ENCODE measurements at regions not wholly inside any gene's neighbourhood (a gene's known extent, or its start where the extent isn't known, plus 50 kb on each side); places are given as distances from the start of the nearest gene placed in this dataset.

DNA sequence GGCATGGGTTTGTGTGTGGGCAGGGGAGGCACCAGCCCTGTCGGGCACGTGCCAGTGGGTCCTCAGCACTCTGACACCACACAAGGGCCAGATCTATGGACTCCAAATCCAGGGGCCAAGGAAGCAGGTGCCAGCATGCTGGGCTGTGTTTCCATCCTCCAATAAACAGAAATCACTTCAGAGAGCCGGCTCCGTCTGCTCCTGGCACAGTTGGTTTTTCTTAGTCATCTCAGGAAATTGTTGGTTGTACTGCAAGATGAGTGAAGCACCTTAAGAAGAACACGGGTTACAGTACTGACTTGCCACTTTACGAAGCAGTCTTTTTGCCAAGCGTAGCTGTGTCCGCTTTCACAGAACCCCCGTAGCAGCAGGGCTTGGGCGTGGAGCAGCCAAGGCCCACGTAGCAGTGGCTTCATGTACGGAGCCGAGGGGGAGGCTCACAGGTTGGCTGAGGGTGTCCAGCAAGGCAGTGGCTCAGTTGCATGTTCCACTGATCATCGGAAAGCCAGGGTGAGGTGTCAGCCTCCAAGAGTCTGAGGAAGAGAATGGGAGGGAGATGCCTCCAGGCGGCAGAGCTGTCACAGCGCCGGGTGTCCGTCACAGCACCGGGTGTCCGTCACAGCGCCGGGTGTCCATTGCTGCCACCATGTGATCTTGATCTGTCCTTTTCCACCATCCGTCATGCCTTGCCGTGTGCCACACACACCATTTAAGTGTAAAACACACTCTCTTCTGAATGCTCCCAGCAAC is 314.9 kb downstream of the CTTN start:
- DNase-seq (ENCODE audit: low spot score), result no peak
- ATAC-seq, result no peak

GRCh38 chr11:70713988-70714665 is 315.8 kb downstream of the CTTN start:
- ATAC-seq, result no peak

DNA sequence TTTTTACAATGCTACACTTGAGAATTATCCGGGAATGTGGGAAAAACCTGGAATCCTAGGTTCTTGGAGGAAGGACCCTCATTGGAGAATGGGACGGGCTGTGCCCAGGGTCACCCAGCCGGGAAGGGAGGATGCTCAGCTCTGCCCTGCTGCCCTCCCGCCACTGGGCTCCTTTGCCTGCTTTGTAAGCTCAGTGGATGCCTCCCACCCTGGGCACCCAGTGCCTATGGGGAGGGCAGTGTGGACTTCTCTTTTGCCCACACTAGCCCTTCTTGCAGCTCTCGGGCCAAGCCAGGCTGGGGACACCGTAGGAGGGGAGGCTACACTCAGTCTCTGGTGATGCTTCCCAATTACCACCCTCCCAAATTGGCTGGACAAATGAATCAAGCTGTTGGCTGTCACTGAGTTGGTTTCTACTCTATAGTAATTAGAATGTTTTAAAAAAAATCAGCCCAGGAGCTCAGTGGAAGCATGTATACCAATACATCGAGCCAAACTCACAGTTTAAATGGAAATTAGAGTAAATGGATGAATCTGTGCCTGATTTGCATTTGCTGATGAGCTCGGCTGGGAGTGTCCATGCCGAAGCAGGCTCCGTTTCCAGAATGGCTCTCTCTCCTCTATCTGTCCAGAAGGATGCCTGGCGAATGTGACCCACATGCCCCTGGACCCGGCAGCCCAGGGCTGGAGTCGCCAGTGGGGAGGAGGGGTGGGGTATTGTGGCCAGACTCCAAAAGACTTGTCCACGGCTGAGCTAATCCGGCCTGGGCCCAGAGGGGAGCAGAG is 317.0 kb downstream of the CTTN start:
- DNase-seq (ENCODE audit: low spot score) (no peak), ATAC-seq (no peak)

More at GRCh38 chr11:70713988-70714665, 315.8 kb downstream of the CTTN start:
- no peak for DNase-seq (ENCODE audit: low spot score)

- ATAC-seq (no peak), DNase-seq (ENCODE audit: low spot score) (no peak)
Observed at GRCh38 chr11:70716216-70716615, 317.9 kb downstream of the CTTN start.

GRCh38 chr11:70716986-70717775 is 318.9 kb downstream of the CTTN start:
- DNase-seq (ENCODE audit: low spot score) (no peak), ATAC-seq (no peak)

DNA sequence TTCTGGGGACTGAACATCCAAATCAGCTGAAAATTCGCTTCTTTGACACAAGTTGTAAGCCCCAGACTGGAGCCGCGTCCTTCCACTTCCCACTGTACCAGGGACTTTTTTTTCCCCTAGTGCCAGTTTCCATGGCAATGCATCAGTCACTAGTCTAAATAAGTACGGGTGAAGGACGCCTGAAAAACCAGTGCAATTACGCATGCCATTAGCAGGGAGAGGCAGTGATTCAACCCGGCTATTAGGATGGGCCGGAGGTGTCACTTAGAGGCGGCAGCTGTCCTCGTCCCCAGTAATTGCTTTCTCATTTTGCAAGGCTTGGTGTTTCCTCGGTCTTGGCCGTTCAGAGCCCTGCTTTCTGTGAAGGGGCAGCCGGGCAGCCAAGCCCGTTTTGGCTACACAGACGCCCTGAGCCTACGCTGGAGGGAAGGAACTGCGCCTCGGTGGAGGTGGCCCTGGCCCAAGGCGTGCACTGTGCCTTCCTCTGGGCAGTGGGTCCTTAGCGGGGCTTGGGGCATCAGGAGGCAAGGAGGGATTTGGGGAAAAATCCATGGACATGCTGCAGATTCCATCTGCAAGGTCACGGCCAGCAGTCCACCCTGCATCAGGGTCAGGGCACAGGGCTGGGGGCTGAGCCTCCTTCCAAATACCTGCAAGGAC is 319.7 kb downstream of the CTTN start:
- ATAC-seq, result no peak
- no peak for DNase-seq (ENCODE audit: low spot score)

DNA sequence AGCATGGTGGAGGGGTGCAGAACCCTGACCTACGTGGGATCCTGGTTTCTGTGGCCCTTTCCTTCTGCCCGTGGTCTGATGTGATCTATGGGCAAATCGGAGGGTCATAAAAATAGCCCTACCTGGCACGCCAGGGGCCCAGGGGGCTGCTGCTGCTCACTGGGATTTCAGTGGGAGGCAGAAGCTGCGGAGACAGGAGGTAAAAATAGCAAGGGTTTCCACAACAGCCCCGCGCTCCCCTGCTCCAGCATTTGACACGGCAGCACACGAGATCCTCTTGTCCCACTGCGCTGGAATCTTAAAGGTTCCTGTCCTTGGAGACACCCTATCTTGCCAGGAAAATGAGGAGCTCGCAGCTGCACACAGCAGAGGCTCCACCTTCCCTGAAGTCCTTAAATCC is 321.2 kb downstream of the CTTN start:
- no peak for DNase-seq (ENCODE audit: low spot score)
- ATAC-seq, result no peak

GRCh38 chr11:70720281-70720680 is 322.0 kb downstream of the CTTN start:
- ATAC-seq (no peak), DNase-seq (ENCODE audit: low spot score) (no peak)

DNA sequence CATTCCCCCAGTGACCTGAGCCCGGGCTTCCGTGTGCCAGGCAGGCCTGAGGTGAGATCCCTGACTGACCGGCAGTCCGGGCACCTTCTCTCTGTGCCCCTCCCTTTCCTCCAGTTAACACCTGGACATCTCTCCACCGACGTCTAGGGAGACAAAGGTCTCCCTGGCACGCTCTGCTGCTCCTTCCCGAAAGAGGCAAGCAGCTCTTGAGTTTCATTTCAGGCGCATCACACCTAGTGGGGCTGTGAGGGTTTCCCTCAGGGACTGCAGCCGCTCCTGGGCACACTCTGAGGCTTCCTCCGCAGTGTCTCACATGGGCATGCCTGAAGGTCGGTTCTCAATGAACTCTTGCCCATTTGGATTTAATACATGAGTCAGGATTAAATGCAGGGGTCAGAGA is 322.7 kb downstream of the CTTN start:
- ATAC-seq, result no peak
- DNase-seq (ENCODE audit: low spot score), result no peak

- no peak for ATAC-seq
- no peak for DNase-seq (ENCODE audit: low spot score)
Observed at GRCh38 chr11:70725278-70725677, 326.9 kb downstream of the CTTN start.

DNA sequence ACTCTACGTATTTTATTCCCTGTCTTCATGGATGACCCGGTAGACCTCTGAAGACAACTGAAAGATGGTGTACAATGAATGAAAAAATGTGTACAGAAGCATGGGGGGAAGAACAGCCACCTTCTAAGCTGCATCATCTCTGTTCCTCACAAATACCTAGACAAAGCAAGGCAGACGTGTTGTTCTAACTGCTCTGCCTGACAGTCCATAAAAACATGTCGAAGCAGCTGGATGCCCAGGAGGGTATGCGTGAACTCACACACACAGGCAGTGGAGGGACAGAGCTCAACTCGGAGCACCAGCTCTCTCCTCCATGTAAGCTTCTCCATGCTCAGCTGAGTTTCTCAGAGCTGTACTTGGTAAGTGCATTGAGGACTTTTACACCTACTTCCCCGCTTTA is 327.4 kb downstream of the CTTN start:
- DNase-seq (ENCODE audit: low spot score) (no peak), ATAC-seq (no peak)

DNA sequence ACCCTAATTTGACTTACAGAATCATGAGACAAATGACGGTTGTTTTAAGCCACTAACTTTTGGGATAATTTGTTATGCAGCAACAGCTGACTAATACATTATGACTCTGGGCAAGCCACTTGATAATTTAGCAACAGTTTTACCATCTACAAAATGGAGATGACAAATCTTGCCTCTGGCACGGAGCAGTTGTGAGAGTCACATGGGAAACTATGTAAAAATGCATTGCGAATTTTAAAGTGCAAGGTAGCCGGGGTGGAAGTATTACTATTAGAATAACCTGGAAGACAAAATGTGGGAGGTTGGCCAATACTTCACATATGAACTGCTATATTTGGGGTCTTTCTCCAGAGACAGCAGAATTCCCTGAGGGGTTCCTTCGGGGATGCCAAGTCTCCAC is 328.7 kb downstream of the CTTN start:
- ATAC-seq (no peak), DNase-seq (ENCODE audit: low spot score) (no peak)

DNA sequence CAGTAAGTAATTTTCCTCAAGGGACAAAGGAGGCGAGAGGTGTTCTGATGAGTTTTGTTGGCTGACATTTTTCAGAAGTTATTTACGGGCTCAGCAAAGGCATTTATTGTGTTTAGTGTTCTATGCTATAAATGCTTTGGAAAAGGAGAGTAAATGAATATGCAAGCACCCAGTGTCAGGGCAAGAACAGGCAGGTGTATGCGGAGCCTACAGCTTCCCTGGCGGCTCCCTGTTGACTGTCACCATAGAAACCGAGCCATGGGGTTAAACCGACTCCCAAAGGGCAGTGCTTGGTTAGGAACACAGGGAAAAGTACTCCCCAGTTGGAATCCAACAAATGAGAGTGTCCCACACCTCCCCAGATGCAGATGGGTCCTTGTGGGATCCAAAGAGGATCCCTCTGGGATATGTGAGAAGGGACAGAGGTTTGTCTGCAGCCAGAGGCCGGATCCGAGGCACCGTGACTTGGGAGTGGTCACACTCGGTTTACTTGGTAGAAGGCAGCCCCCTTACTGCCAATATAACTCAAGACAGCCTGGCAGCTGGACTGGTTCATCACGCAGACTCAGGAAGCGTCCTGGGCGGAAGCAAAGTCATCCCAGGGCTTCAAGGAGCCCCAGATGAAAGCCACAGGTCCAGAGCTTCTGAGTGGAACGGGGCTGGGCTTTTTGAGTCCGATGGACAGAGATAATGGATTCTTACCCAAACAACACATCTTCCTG is 329.7 kb downstream of the CTTN start:
- DNase-seq (ENCODE audit: low spot score) (no peak), ATAC-seq (no peak)

DNA sequence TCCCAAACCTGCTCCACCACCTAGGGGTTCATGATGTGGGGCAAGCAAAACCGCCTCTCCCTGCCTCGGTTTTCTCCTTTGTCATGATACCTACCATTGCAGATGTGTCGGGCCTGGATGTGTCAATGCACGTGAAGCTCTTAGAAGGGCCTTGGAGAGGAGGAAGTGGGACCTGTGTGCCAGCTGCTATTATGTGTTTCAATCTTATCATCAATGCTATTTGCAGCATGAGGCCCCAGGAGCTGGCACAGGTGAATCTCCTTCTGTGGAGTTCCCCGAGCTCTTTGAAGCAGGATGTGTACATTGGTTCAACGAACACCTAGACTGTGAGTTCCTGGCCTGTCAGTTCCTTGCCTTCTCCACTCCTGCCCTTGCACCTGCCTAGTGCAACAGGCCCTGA is 331.6 kb downstream of the CTTN start:
- ATAC-seq (no peak), DNase-seq (ENCODE audit: low spot score) (no peak)

- ATAC-seq (no peak), DNase-seq (ENCODE audit: low spot score) (no peak)
Observed at GRCh38 chr11:70730411-70730810, 332.1 kb downstream of the CTTN start.

DNA sequence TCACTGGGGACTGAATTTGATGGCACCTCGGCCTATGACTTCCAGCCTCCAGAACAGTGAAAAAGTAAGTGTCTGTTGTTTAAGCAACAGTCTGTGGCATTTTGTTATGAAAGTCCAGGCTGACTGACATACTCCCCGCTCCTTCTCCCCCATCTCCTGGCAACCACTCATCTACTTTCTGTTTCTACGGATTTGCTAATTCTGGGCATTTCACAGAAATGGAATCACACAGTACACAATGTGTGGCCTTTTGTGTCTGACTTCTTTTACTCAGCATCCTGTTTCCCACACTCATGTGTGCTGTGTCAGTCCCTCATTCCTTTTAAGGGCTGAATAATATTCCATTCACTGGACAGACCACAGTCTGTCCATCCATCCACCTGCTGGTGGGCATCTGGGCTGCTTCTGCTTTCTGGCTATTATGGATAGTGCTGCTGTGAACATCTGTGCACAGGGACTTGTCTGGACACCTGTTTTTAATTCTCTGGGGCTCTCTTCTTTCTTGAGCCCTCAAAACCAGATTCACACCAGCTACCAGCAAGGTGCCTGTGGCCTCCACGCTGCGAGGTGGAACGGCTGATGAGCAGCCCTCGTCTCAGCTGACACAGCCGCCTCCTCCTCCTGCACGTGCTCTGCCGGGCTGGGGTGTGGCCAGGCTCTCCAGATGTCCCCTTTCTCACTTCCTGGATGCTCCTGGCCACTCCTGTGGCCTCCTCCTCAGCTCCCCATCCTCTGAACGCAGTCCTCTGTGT is 333.1 kb downstream of the CTTN start:
- no peak for ATAC-seq
- DNase-seq (ENCODE audit: low spot score), result no peak

GRCh38 chr11:70732023-70732880 is 333.9 kb downstream of the CTTN start:
- DNase-seq (ENCODE audit: low spot score) (no peak), ATAC-seq (no peak)

DNA sequence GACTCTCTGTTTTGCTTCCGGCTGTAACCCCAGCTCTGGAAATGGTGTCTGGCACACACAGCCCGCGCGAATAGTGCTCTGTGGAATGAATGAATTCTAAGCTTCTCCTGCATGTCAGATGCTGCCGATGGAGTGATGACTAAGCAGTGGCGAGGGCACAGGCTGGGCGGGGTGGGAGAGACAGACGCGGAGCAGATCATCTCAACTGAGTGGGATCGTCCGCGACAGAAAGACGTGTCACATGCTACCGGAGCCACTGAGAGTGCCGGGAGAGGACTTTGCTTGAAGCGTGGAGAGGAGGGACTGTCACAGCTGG is 334.5 kb downstream of the CTTN start:
- ATAC-seq (no peak), DNase-seq (ENCODE audit: low spot score) (no peak)

Measured in left lobe of liver (tissue), 2 donors.